H9 (cell line): ENCODE measurements at regions not wholly inside any gene's neighbourhood (a gene's known extent, or its start where the extent isn't known, plus 50 kb on each side); places are given as distances from the start of the nearest gene placed in this dataset.

Experiments
- DNase-seq: peaks from one replicate; pipeline ENCODE4 v3.0.0-alpha.2; 2017
- H2AFZ ChIP-seq: one replicate; pipeline ENCODE4 v1.6.1; 2013; ENCODE audit warnings: mild to moderate bottlenecking, low read length, control low read depth, moderate library complexity
- H2AK5ac ChIP-seq: 2 replicates; pipeline ENCODE4 v1.6.1; 2013; ENCODE audit warnings: low read length, control low read depth, mixed read lengths; ENCODE audit not compliant: insufficient read length
- H2BK120ac ChIP-seq: one replicate; pipeline ENCODE4 v1.6.1; 2013; ENCODE audit warnings: low read depth, mild to moderate bottlenecking, low read length, control low read depth, inconsistent platforms; ENCODE audit not compliant: poor library complexity, severe bottlenecking
- H2BK12ac ChIP-seq: 2 replicates; pipeline ENCODE4 v1.6.1; 2013; ENCODE audit warnings: low read length, control low read depth, mixed read lengths, low read depth; ENCODE audit not compliant: insufficient read length
- H2BK15ac ChIP-seq: 2 replicates; pipeline ENCODE4 v1.6.1; 2013; ENCODE audit warnings: low read depth, low read length, control low read depth
- H2BK20ac ChIP-seq: one replicate; pipeline ENCODE4 v1.6.1; 2013; ENCODE audit warnings: low read depth, mild to moderate bottlenecking, low read length, control low read depth, inconsistent platforms; ENCODE audit not compliant: poor library complexity, severe bottlenecking
- H2BK5ac ChIP-seq: 2 replicates; pipeline ENCODE4 v1.6.1; 2013; ENCODE audit warnings: low read length, control low read depth, mixed read lengths; ENCODE audit not compliant: insufficient read length
- H3K14ac ChIP-seq: 2 replicates; pipeline ENCODE4 v1.6.1; 2013; ENCODE audit warnings: low read length, control low read depth; ENCODE audit not compliant: insufficient read depth
- H3K18ac ChIP-seq: 2 replicates; pipeline ENCODE4 v1.6.1; 2013; ENCODE audit warnings: low read depth, mild to moderate bottlenecking, mixed read lengths, low read length, control low read depth; ENCODE audit not compliant: insufficient read length
- H3K23ac ChIP-seq: 2 replicates; pipeline ENCODE4 v1.6.1; 2013; ENCODE audit warnings: low read length, control low read depth, mixed read lengths, low read depth; ENCODE audit not compliant: insufficient read length
- H3K23me2 ChIP-seq: 2 replicates; pipeline ENCODE4 v1.6.1; 2013; ENCODE audit warnings: low read depth, mild to moderate bottlenecking, mixed read lengths, low read length, control low read depth; ENCODE audit not compliant: insufficient read length, poor library complexity, severe bottlenecking
- H3K27ac ChIP-seq: 2 replicates; pipeline ENCODE4 v1.5.1; 2013; ENCODE audit warnings: low read length, control low read depth, mixed read lengths, low read depth; ENCODE audit not compliant: insufficient read length
- H3K27me3 ChIP-seq: 2 replicates; pipeline ENCODE4 v1.6.1; 2013; ENCODE audit warnings: low read length, control low read depth, inconsistent platforms; ENCODE audit not compliant: insufficient read depth
- H3K4ac ChIP-seq: 2 replicates; pipeline ENCODE4 v1.6.1; 2013; ENCODE audit warnings: low read depth, mild to moderate bottlenecking, control low read depth, inconsistent platforms, low read length, moderate library complexity
- H3K4me1 ChIP-seq: 2 replicates; pipeline ENCODE4 v1.6.1; 2013; ENCODE audit warnings: low read length, control low read depth, inconsistent platforms; ENCODE audit not compliant: insufficient read depth
- H3K4me2 ChIP-seq: 2 replicates; pipeline ENCODE4 v1.6.1; 2013; ENCODE audit warnings: low read length, control low read depth, mixed read lengths; ENCODE audit not compliant: insufficient read length, insufficient read depth
- H3K56ac ChIP-seq: 2 replicates; pipeline ENCODE4 v1.6.1; 2013; ENCODE audit warnings: low read depth, mild to moderate bottlenecking, mixed read lengths, low read length, control low read depth; ENCODE audit not compliant: insufficient read length
- H3K79me1 ChIP-seq: 2 replicates; pipeline ENCODE4 v1.6.1; 2013; ENCODE audit warnings: low read depth, mild to moderate bottlenecking, moderate library complexity, low read length, control low read depth, inconsistent platforms; ENCODE audit not compliant: insufficient read depth, poor library complexity, severe bottlenecking
- H3K79me2 ChIP-seq: 2 replicates; pipeline ENCODE4 v1.6.1; 2013; ENCODE audit warnings: low read length, control low read depth, inconsistent platforms; ENCODE audit not compliant: insufficient read depth
- H3K9ac ChIP-seq: 2 replicates; pipeline ENCODE4 v1.6.1; 2013; ENCODE audit warnings: low read length, control low read depth, mixed read lengths; ENCODE audit not compliant: insufficient read length; ENCODE audit errors: extremely low read depth
- H3K9me3 ChIP-seq: one replicate; pipeline ENCODE4 v1.6.1; 2013; ENCODE audit warnings: low read depth, low read length, inconsistent platforms; ENCODE audit not compliant: control insufficient read depth
- H3T11ph ChIP-seq: one replicate; pipeline ENCODE4 v1.6.1; 2013; ENCODE audit warnings: mild to moderate bottlenecking, low read length, control low read depth, inconsistent platforms
- H4K20me1 ChIP-seq: one replicate; pipeline ENCODE4 v1.6.1; 2013; ENCODE audit not compliant: control insufficient read depth, insufficient read length, insufficient read depth
- H4K5ac ChIP-seq: 2 replicates; pipeline ENCODE4 v1.6.1; 2013; ENCODE audit warnings: low read depth, mild to moderate bottlenecking, mixed read lengths, low read length, control low read depth; ENCODE audit not compliant: insufficient read length
- H4K8ac ChIP-seq: replicated peaks from 2 replicates; pipeline ENCODE4 v1.6.1; 2013; ENCODE audit warnings: low read length, control low read depth, mixed read lengths, low read depth; ENCODE audit not compliant: insufficient read length
- H4K91ac ChIP-seq: 2 replicates; pipeline ENCODE4 v1.6.1; 2013; ENCODE audit warnings: low read depth, mild to moderate bottlenecking, moderate library complexity, mixed read lengths, low read length, control low read depth; ENCODE audit not compliant: insufficient read length
- H3K27ac Mint-ChIP-seq, 3 experiments: 2 replicates in 2 of 3; 3 replicates in 1 of 3; pipeline ENCODE4 v1.8.0; 2020 to 2021; ENCODE audit warnings: mixed read lengths in 3 of 3, mild to moderate bottlenecking in 1 of 3, moderate library complexity in 1 of 3
- H3K27me3 Mint-ChIP-seq: 2 replicates; pipeline ENCODE4 v1.8.0; 2021; ENCODE audit warnings: low read depth, mild to moderate bottlenecking, moderate library complexity, mixed read lengths
- H3K36me3 Mint-ChIP-seq, 3 experiments: 2 replicates in 2 of 3; 3 replicates in 1 of 3; pipeline ENCODE4 v1.8.0; 2020 to 2021; ENCODE audit warnings: low read depth in 3 of 3, mixed read lengths in 3 of 3; ENCODE audit not compliant: insufficient read depth in 1 of 3
- H3K4me1 Mint-ChIP-seq, 2 experiments: 2 replicates each; pipeline ENCODE4 v1.8.0; 2020; ENCODE audit warnings: mixed read lengths in 2 of 2
- H3K4me3 Mint-ChIP-seq, 2 experiments: 2 replicates in 1 of 2; 3 replicates in 1 of 2; pipeline ENCODE4 v1.8.0; 2020 to 2021; ENCODE audit warnings: mild to moderate bottlenecking in 2 of 2, mixed read lengths in 2 of 2, moderate library complexity in 1 of 2
- H3K9me3 Mint-ChIP-seq, 2 experiments: 2 replicates in 1 of 2; 3 replicates in 1 of 2; pipeline ENCODE4 v1.8.0; 2020; ENCODE audit warnings: mild to moderate bottlenecking in 2 of 2, mixed read lengths in 2 of 2, moderate library complexity in 1 of 2
- WGBS: extraction: QIAGEN DNeasy Blood & Tissue Kit; methylation state at CpG from one replicate; pipeline ENCODE4 v1.1.7; 2013; ENCODE audit warnings: missing lambda C conversion rate, low lambda C conversion rate, mixed read lengths; ENCODE audit not compliant: insufficient read length; ENCODE audit errors: extremely low coverage; 5-methylcytosine and 5-hydroxymethylcytosine counted together
- TF ChIP-seq, protein P1 (sequence below): fragments of 200-600 bp; sonication (generic); conservative IDR thresholded peaks from 3 replicates; pipeline ENCODE4 v1.8.0; 2021; ENCODE audit warnings: antibody characterized with exemption, mild to moderate bottlenecking

DNA sequence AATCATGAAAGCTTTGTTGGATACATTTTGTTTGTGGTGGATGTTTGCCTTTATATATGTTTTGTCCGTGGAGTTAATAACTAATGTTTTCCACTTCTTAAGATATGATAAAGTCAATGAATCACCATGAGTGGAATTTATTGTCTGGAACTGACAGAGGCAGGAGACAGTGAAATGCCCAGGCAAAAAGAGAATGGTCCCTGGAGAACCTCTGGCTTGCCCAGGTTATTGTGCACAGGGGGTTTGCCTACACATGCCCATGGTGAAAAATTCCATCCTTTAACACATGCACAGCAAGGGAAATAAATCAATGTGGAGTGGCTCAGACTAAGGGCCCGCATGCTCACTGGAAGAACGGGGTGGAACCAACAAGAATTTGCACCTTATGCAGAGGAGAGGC is 964.3 kb upstream of the GRIA3 start:
- no CpG with 5 or more reads among the region's 3 CpGs for WGBS
- H3K4me2 ChIP-seq = no peak overlapping the region

More for the DNA sequence above, 964.3 kb upstream of the GRIA3 start:
- no peak overlapping the region for H3T11ph ChIP-seq
- H3K9me3 ChIP-seq = no peaks in the 10 kb centered on the region
- Mint-ChIP-seq H3K9me3 (peaks cover 6 to 17% of the 10 kb centered on the region in 2 experiments), H3K4me1 (peaks cover 43 to 44% of the 10 kb centered on the region in 2 experiments), H3K4me3 (peak overlapping the region in 1 of 2 experiments; percentile 66; a peak in 2 of 5 replicates), H3K36me3 (peaks cover 26 to 47% (median 29%) of the 10 kb centered on the region in 3 experiments), H3K27ac (peak overlapping the region; percentile 97 to 99 (median 99)), H3K27me3 (no peaks in the 10 kb centered on the region)
- H4K5ac ChIP-seq = no peak overlapping the region
- H4K8ac ChIP-seq = no peak overlapping the region
- peak overlapping the region; percentile 97 for H3K27ac ChIP-seq
- no peak overlapping the region for H3K4ac ChIP-seq
- no peak overlapping the region for H2BK20ac ChIP-seq
- no peak overlapping the region for H4K91ac ChIP-seq
- H2BK15ac ChIP-seq = no peak overlapping the region
- TF ChIP-seq, protein P1, sequence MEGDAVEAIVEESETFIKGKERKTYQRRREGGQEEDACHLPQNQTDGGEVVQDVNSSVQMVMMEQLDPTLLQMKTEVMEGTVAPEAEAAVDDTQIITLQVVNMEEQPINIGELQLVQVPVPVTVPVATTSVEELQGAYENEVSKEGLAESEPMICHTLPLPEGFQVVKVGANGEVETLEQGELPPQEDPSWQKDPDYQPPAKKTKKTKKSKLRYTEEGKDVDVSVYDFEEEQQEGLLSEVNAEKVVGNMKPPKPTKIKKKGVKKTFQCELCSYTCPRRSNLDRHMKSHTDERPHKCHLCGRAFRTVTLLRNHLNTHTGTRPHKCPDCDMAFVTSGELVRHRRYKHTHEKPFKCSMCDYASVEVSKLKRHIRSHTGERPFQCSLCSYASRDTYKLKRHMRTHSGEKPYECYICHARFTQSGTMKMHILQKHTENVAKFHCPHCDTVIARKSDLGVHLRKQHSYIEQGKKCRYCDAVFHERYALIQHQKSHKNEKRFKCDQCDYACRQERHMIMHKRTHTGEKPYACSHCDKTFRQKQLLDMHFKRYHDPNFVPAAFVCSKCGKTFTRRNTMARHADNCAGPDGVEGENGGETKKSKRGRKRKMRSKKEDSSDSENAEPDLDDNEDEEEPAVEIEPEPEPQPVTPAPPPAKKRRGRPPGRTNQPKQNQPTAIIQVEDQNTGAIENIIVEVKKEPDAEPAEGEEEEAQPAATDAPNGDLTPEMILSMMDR = no peak
- H3K9ac ChIP-seq = no peak overlapping the region
- no peak overlapping the region for H2BK120ac ChIP-seq
- no peak for DNase-seq
- no peak overlapping the region for H2BK12ac ChIP-seq
- no peak overlapping the region for H3K14ac ChIP-seq
- H2AFZ ChIP-seq = no peak overlapping the region
- H2BK5ac ChIP-seq = no peak overlapping the region
- no peak overlapping the region for H3K56ac ChIP-seq
- no peaks in the 10 kb centered on the region for H3K27me3 ChIP-seq
- H4K20me1 ChIP-seq = no peaks in the 10 kb centered on the region
- peaks cover 5% of the 10 kb centered on the region for H3K23me2 ChIP-seq
- no peaks in the 10 kb centered on the region for H3K79me1 ChIP-seq
- peaks cover 6% of the 10 kb centered on the region for H3K4me1 ChIP-seq
- H2AK5ac ChIP-seq = no peak overlapping the region
- H3K18ac ChIP-seq = no peak overlapping the region
- peaks cover 7% of the 10 kb centered on the region; the same call in 1 of the 2 replicates for H3K79me2 ChIP-seq
- H3K23ac ChIP-seq = no peak overlapping the region
